ENCODE measurements at regions not wholly inside any gene's neighbourhood (a gene's known extent, or its start where the extent isn't known, plus 50 kb on each side); places are given as distances from the start of the nearest gene placed in this dataset.

DNA sequence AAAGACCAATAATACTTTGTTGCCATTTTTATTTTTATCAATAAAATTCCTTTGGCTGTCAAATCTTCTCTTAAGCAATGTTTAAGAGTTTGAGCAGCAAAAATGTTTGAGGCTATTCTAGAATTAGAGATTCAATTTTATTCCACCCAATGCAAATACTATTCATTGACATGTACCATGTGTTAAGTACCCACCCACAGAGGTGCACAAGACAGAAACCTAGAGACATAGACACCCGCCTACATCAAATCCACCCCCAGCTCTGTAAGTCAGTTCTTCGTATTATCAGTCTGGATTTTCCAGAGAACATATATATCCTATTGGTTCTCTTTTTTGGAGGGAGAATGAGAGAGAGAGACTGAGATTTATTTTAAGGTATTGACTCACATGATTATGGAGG is 463.7 kb downstream of the EPM2A start:
- Histone ChIP-seq H3K9me3 (ENCODE audit: low read depth, low read length, poor library complexity, severe bottlenecking) (no peaks in the 10 kb centered on the region), H3K4me1 (ENCODE audit: insufficient read depth, low read length, poor library complexity, severe bottlenecking) (peaks cover 3% of the 10 kb centered on the region), H3K27ac (ENCODE audit: low read depth, low read length, poor library complexity, severe bottlenecking) (no peak overlapping the region), H3K4me3 (ENCODE audit: low read depth, low read length, poor library complexity, severe bottlenecking) (no peak overlapping the region), H3K27me3 (replicated peaks; ENCODE audit: insufficient read depth, low read depth, low read length, poor library complexity) (no peaks in the 10 kb centered on the region), H3K36me3 (ENCODE audit: insufficient read depth, low read length, poor library complexity, severe bottlenecking) (no peaks in the 10 kb centered on the region)
- ChIA-PET CTCF (no interaction called here), POLR2A (ENCODE audit: low non-redundant PET) (no interaction called here)
- no TSS peak for BruUV-seq (replicated peaks)
- TF ChIP-seq, protein P1, sequence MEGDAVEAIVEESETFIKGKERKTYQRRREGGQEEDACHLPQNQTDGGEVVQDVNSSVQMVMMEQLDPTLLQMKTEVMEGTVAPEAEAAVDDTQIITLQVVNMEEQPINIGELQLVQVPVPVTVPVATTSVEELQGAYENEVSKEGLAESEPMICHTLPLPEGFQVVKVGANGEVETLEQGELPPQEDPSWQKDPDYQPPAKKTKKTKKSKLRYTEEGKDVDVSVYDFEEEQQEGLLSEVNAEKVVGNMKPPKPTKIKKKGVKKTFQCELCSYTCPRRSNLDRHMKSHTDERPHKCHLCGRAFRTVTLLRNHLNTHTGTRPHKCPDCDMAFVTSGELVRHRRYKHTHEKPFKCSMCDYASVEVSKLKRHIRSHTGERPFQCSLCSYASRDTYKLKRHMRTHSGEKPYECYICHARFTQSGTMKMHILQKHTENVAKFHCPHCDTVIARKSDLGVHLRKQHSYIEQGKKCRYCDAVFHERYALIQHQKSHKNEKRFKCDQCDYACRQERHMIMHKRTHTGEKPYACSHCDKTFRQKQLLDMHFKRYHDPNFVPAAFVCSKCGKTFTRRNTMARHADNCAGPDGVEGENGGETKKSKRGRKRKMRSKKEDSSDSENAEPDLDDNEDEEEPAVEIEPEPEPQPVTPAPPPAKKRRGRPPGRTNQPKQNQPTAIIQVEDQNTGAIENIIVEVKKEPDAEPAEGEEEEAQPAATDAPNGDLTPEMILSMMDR (conservative IDR thresholded peaks at IDR 0.05; ENCODE audit: low read depth, low read length), result no peak
- no peak for TF ChIP-seq EZH2 (IDR thresholded peaks at IDR 0.05; ENCODE audit: borderline replicate concordance, low read depth, low read length, poor library complexity, severe bottlenecking)
- intact Hi-C loops (cut with micrococcal nuclease; ENCODE audit: unreplicated experiment), result no loop called here
- no peak for DNase-seq (ENCODE audit: low spot score)

DNA sequence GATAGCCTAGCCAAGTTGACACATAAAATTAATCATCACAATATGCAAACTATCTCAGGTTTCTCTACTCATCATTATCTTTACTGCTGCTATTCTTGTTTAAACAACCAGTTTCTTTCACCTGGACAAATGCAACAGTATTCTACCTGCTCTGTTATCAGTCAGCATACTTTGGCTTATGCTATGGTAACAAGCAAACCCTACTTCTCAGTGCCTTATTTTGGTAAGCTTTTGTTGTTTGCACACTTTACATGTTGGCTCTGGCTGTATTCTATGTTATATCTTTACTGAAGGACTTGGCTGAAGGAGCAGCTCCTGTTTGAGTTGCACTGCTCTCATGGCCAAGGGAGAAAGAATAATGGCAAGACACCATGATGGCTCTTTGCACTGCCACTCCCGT is 463.1 kb downstream of the EPM2A start:
- DNase-seq (ENCODE audit: low spot score), result no peak
- Histone ChIP-seq H3K27ac (ENCODE audit: low read depth, low read length, poor library complexity, severe bottlenecking) (no peak overlapping the region), H3K4me1 (ENCODE audit: insufficient read depth, low read length, poor library complexity, severe bottlenecking) (peaks cover 3% of the 10 kb centered on the region), H3K27me3 (replicated peaks; ENCODE audit: insufficient read depth, low read depth, low read length, poor library complexity) (no peaks in the 10 kb centered on the region), H3K9me3 (ENCODE audit: low read depth, low read length, poor library complexity, severe bottlenecking) (no peaks in the 10 kb centered on the region), H3K4me3 (ENCODE audit: low read depth, low read length, poor library complexity, severe bottlenecking) (no peak overlapping the region), H3K36me3 (ENCODE audit: insufficient read depth, low read length, poor library complexity, severe bottlenecking) (no peaks in the 10 kb centered on the region)
- BruUV-seq (replicated peaks), result no TSS peak
- ChIA-PET POLR2A (ENCODE audit: low non-redundant PET) (no interaction called here), CTCF (no interaction called here)
- TF ChIP-seq, protein P1 (conservative IDR thresholded peaks at IDR 0.05; ENCODE audit: low read depth, low read length), result no peak
- TF ChIP-seq EZH2 (IDR thresholded peaks at IDR 0.05; ENCODE audit: borderline replicate concordance, low read depth, low read length, poor library complexity, severe bottlenecking), result no peak
- intact Hi-C loops (cut with micrococcal nuclease; ENCODE audit: unreplicated experiment), result no loop called here

DNA sequence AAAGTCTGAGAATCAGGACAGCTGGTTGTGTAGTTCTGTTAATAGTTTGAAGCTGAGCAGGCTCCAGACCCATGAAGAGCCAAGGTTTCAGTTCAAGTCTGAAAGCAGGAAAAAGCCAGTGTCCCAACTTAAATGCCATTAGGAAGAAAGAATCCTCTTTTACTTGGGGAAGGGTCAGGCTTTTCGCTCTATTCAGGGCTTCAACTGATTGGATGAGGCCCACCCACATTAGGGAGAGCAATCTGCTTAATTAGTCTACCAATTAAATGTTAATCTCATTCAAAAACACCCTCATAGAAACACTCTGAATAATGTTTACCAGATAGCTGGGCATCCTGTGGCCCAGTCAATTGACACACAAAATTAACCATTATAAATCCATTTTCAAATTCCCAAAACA is 462.2 kb downstream of the EPM2A start:
- intact Hi-C loops (cut with micrococcal nuclease; ENCODE audit: unreplicated experiment), result no loop called here
- no peak for DNase-seq (ENCODE audit: low spot score)
- BruUV-seq (replicated peaks), result no TSS peak
- no peak for TF ChIP-seq EZH2 (IDR thresholded peaks at IDR 0.05; ENCODE audit: borderline replicate concordance, low read depth, low read length, poor library complexity, severe bottlenecking)
- TF ChIP-seq, protein P1 (conservative IDR thresholded peaks at IDR 0.05; ENCODE audit: low read depth, low read length), result no peak
- H3K27ac ChIP-seq (ENCODE audit: low read depth, low read length, poor library complexity, severe bottlenecking), result no peak overlapping the region
- no peak overlapping the region for H3K4me3 ChIP-seq (ENCODE audit: low read depth, low read length, poor library complexity, severe bottlenecking)
- H3K4me1 ChIP-seq (ENCODE audit: insufficient read depth, low read length, poor library complexity, severe bottlenecking), result peaks cover 3% of the 10 kb centered on the region
- CTCF ChIA-PET, result interaction anchor here (1.0 kb wide), 1 partner anchor 688 kb away, joined by 3 read pairs; no protein-coding TSS in a partner anchor
- no peaks in the 10 kb centered on the region for H3K9me3 ChIP-seq (ENCODE audit: low read depth, low read length, poor library complexity, severe bottlenecking)
- H3K27me3 ChIP-seq (replicated peaks; ENCODE audit: insufficient read depth, low read depth, low read length, poor library complexity), result no peaks in the 10 kb centered on the region
- POLR2A ChIA-PET (ENCODE audit: low non-redundant PET), result no interaction called here
- H3K36me3 ChIP-seq (ENCODE audit: insufficient read depth, low read length, poor library complexity, severe bottlenecking), result no peaks in the 10 kb centered on the region
